ENCODE measurements at regions not wholly inside any gene's neighbourhood (a gene's known extent, or its start where the extent isn't known, plus 50 kb on each side); places are given as distances from the start of the nearest gene placed in this dataset.

GRCh38 chr14:95440951-95441350 lies 75.5 kb downstream of the SYNE3 start:
- no peak for DNase-seq

GRCh38 chr14:95440496-95440895 lies 76.0 kb downstream of the SYNE3 start:
- no peak for DNase-seq

- DNase-seq, result no peak
Measured at GRCh38 chr14:95439881-95440280, 76.6 kb downstream of the SYNE3 start.

- no peak for DNase-seq
Measured at GRCh38 chr14:95437715-95438114, 78.7 kb downstream of the SYNE3 start.

- DNase-seq, result no peak
Measured at GRCh38 chr14:95436354-95436753, 80.1 kb downstream of the SYNE3 start.

GRCh38 chr14:95434121-95434520 lies 82.3 kb downstream of the SYNE3 start:
- DNase-seq, result no peak

GRCh38 chr14:95433094-95433478 lies 83.4 kb downstream of the SYNE3 start:
- no peak for DNase-seq

GRCh38 chr14:95432144-95433093 lies 84.0 kb downstream of the SYNE3 start:
- DNase-seq, result no peak

GRCh38 chr14:95431199-95432143 lies 85.0 kb downstream of the SYNE3 start:
- DNase-seq, result no peak

GRCh38 chr14:95428557-95428956 lies 87.9 kb downstream of the SYNE3 start:
- no peak for DNase-seq

- DNase-seq, result no peak
Measured at GRCh38 chr14:95426116-95426475, 90.4 kb downstream of the SYNE3 start.

- no peak for DNase-seq
Measured at GRCh38 chr14:95425369-95426115, 90.9 kb downstream of the SYNE3 start.

GRCh38 chr14:95424529-95424928 lies 91.9 kb downstream of the SYNE3 start:
- no peak for DNase-seq

- no peak for DNase-seq
Measured at GRCh38 chr14:95421741-95422140, 94.7 kb downstream of the SYNE3 start.

GRCh38 chr14:95420060-95420459 lies 96.4 kb downstream of the SYNE3 start:
- DNase-seq, result no peak

GRCh38 chr14:95419569-95419968 lies 96.9 kb downstream of the SYNE3 start:
- DNase-seq, result no peak

GRCh38 chr14:95418858-95419257 lies 97.6 kb downstream of the SYNE3 start:
- no peak for DNase-seq

- no peak for DNase-seq
Measured at GRCh38 chr14:95417492-95417891, 97.8 kb upstream of the CLMN start.

- DNase-seq, result no peak
Measured at GRCh38 chr14:95415993-95416392, 96.3 kb upstream of the CLMN start.

- no peak for DNase-seq
Measured at GRCh38 chr14:95413289-95414215, 93.8 kb upstream of the CLMN start.

GRCh38 chr14:95410838-95411237 lies 91.1 kb upstream of the CLMN start:
- no peak for DNase-seq
